GM21786 (cell line): ENCODE measurements at regions not wholly inside any gene's neighbourhood (a gene's known extent, or its start where the extent isn't known, plus 50 kb on each side); places are given as distances from the start of the nearest gene placed in this dataset.

Source experiments
- ATAC-seq: cut with Tn5 transposase; IDR thresholded peaks from one replicate; pipeline ENCODE4 v1.9.1; 2021; ENCODE audit not compliant: unreplicated experiment

- no peak for ATAC-seq
Measured at GRCh38 chr6:165960695-165961094, 207.0 kb downstream of the TBXT start.

GRCh38 chr6:165959627-165960026, 208.0 kb downstream of the TBXT start:
- ATAC-seq = no peak

- no peak for ATAC-seq
Measured at GRCh38 chr6:165956874-165957273, 210.8 kb downstream of the TBXT start.

GRCh38 chr6:165952514-165952913, 215.1 kb downstream of the TBXT start:
- no peak for ATAC-seq

- ATAC-seq = no peak
Measured at GRCh38 chr6:165950316-165950715, 217.3 kb downstream of the TBXT start.

- ATAC-seq = no peak
Measured at GRCh38 chr6:165949324-165949723, 218.3 kb downstream of the TBXT start.

GRCh38 chr6:165944002-165944466, 223.6 kb downstream of the TBXT start:
- no peak for ATAC-seq

GRCh38 chr6:165941786-165942185, 225.9 kb downstream of the TBXT start:
- no peak for ATAC-seq

GRCh38 chr6:165941249-165941775, 226.3 kb downstream of the TBXT start:
- no peak for ATAC-seq

- no peak for ATAC-seq
Measured at GRCh38 chr6:165940366-165940765, 227.3 kb downstream of the TBXT start.

- no peak for ATAC-seq
Measured at GRCh38 chr6:165939601-165940290, 227.9 kb downstream of the TBXT start.

GRCh38 chr6:165939047-165939446, 228.6 kb downstream of the TBXT start:
- ATAC-seq = no peak

- no peak for ATAC-seq
Measured at GRCh38 chr6:165937564-165938358, 229.9 kb downstream of the TBXT start.

- ATAC-seq = no peak
Measured at GRCh38 chr6:165936660-165937059, 231.0 kb downstream of the TBXT start.

GRCh38 chr6:165936096-165936495, 231.6 kb downstream of the TBXT start:
- no peak for ATAC-seq

- no peak for ATAC-seq
Measured at GRCh38 chr6:165931675-165932074, 236.0 kb downstream of the TBXT start.

GRCh38 chr6:165930668-165931214, 236.9 kb downstream of the TBXT start:
- no peak for ATAC-seq

GRCh38 chr6:165929607-165930006, 238.0 kb downstream of the TBXT start:
- ATAC-seq = no peak

GRCh38 chr6:165926378-165926777, 241.3 kb downstream of the TBXT start:
- ATAC-seq = no peak

- no peak for ATAC-seq
Measured at GRCh38 chr6:165925474-165926156, 242.0 kb downstream of the TBXT start.

- no peak for ATAC-seq
Measured at GRCh38 chr6:165922309-165922794, 245.3 kb downstream of the TBXT start.
